ENCODE measurements at regions not wholly inside any gene's neighbourhood (a gene's known extent, or its start where the extent isn't known, plus 50 kb on each side); places are given as distances from the start of the nearest gene placed in this dataset.

DNA sequence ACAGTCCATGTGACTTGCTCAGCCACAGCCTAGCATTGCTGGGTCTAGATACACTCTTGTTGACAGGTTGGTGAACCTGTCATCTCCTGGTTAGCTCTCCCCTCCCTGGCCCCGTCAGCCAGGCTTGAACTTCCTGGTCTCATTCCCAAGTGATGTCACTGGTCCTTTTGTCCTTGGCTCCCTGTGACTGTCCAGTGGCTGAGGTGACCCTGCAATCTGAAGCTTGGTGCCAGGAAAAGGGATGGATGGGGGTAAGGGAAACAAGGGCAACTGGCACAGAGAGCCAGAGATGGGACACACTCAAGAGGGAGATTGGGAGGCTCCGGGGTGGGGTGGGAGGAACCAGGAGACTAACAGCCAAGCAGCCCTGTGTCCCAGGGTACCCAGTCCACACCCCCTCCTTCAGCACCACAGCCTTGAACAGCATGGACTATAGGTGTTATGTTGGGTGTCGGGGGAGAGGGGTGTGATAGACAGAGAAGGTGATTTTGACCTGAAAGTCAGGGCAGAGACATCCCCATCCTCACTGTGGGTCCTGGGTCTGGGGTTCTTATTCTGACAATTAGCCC lies 63.8 kb upstream of the THY1 start:
- TF ChIP-seq POLR2A (IDR thresholded peaks at IDR 0.05) (no peak), CTCF (IDR thresholded peaks at IDR 0.05) (no peak)
